GM12891 (cell line): ENCODE measurements at regions not wholly inside any gene's neighbourhood (a gene's known extent, or its start where the extent isn't known, plus 50 kb on each side); places are given as distances from the start of the nearest gene placed in this dataset.

ENCODE experiments used
- POLR2A ChIP-seq: IDR thresholded peaks from 2 replicates; pipeline ENCODE4 v1.6.1; 2011; ENCODE audit warnings: low read depth, low read length, control low read depth
- POLR2AphosphoS5 ChIP-seq: IDR thresholded peaks from 2 replicates; pipeline ENCODE4 v1.6.1; 2011; ENCODE audit warnings: low read depth, low read length, control low read depth
- TAF1 ChIP-seq: IDR thresholded peaks from 2 replicates; pipeline ENCODE4 v1.6.1; 2011; ENCODE audit warnings: low read depth, low read length, control low read depth

DNA sequence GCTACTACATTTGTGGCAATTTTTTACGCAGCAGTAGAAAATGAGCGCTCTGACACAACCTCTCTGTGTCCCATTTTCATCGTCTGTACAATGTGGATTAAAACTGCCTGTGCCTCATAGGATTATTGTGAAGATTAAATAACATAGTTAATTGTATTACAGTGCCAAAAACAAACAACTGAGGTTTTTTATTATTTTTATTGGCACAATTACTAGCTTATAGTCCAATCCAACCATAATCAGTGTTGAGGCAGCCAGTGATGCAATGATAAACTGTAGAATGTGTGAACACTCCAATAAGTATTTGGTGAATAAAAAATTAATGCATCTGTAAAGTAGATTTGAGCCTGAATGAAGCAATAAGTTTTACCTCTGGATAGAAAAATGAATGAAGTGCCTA lies 588.3 kb downstream of the DNAH5 start:
- TF ChIP-seq POLR2AphosphoS5 (no peak), POLR2A (no peak), TAF1 (no peak)
